ENCODE measurements at regions not wholly inside any gene's neighbourhood (a gene's known extent, or its start where the extent isn't known, plus 50 kb on each side); places are given as distances from the start of the nearest gene placed in this dataset.
"Not testable (repeated sequence)": the region's sequence is repeated elsewhere in the genome, so short reads cannot be mapped to it uniquely, and the experiment has no call there.

- no peak for TF ChIP-seq CTCF (IDR thresholded peaks at IDR 0.05; ENCODE audit: insufficient read depth, low read length, poor library complexity, severe bottlenecking)
- no peaks in the 10 kb centered on the region for H3K27me3 ChIP-seq (replicated peaks; ENCODE audit: control insufficient read depth, insufficient read depth, low read length)
- no peak for DNase-seq (ENCODE audit: extremely low read depth, insufficient read length)
- no peak overlapping the region for H3K4me3 ChIP-seq (replicated peaks; ENCODE audit: low read depth, low read length)
- H3K36me3 ChIP-seq (ENCODE audit: control insufficient read depth, insufficient read depth, low read length), result no peaks in the 10 kb centered on the region
Observed at GRCh38 chr12:30531731-30532678, 163.7 kb downstream of the IPO8 start.

GRCh38 chr12:30529489-30530269, 166.0 kb downstream of the IPO8 start:
- TF ChIP-seq CTCF (IDR thresholded peaks at IDR 0.05; ENCODE audit: insufficient read depth, low read length, poor library complexity, severe bottlenecking), result no peak
- DNase-seq (ENCODE audit: extremely low read depth, insufficient read length), result no peak
- Histone ChIP-seq H3K4me3 (replicated peaks; ENCODE audit: low read depth, low read length) (no peak overlapping the region), H3K27me3 (replicated peaks; ENCODE audit: control insufficient read depth, insufficient read depth, low read length) (no peaks in the 10 kb centered on the region), H3K36me3 (ENCODE audit: control insufficient read depth, insufficient read depth, low read length) (no peaks in the 10 kb centered on the region)

GRCh38 chr12:30525171-30525570, 170.5 kb downstream of the IPO8 start:
- Histone ChIP-seq H3K27me3 (replicated peaks; ENCODE audit: control insufficient read depth, insufficient read depth, low read length) (no peaks in the 10 kb centered on the region), H3K4me3 (replicated peaks; ENCODE audit: low read depth, low read length) (no peak overlapping the region), H3K36me3 (ENCODE audit: control insufficient read depth, insufficient read depth, low read length) (no peaks in the 10 kb centered on the region)
- no peak for DNase-seq (ENCODE audit: extremely low read depth, insufficient read length)
- no peak for TF ChIP-seq CTCF (IDR thresholded peaks at IDR 0.05; ENCODE audit: insufficient read depth, low read length, poor library complexity, severe bottlenecking)

GRCh38 chr12:30520285-30520684, 175.4 kb downstream of the IPO8 start:
- not testable (repeated sequence) for H3K36me3 ChIP-seq (ENCODE audit: control insufficient read depth, insufficient read depth, low read length); H3K4me3 ChIP-seq (replicated peaks; ENCODE audit: low read depth, low read length); H3K27me3 ChIP-seq (replicated peaks; ENCODE audit: control insufficient read depth, insufficient read depth, low read length); DNase-seq (ENCODE audit: extremely low read depth, insufficient read length)

GRCh38 chr12:30519535-30519934, 176.1 kb downstream of the IPO8 start:
- TF ChIP-seq CTCF (IDR thresholded peaks at IDR 0.05; ENCODE audit: insufficient read depth, low read length, poor library complexity, severe bottlenecking), result no peak
- DNase-seq (ENCODE audit: extremely low read depth, insufficient read length), result no peak
- no peaks in the 10 kb centered on the region for H3K27me3 ChIP-seq (replicated peaks; ENCODE audit: control insufficient read depth, insufficient read depth, low read length)
- H3K36me3 ChIP-seq (ENCODE audit: control insufficient read depth, insufficient read depth, low read length), result no peaks in the 10 kb centered on the region
- H3K4me3 ChIP-seq (replicated peaks; ENCODE audit: low read depth, low read length), result no peak overlapping the region

- TF ChIP-seq CTCF (IDR thresholded peaks at IDR 0.05; ENCODE audit: insufficient read depth, low read length, poor library complexity, severe bottlenecking), result no peak
- Histone ChIP-seq H3K27me3 (replicated peaks; ENCODE audit: control insufficient read depth, insufficient read depth, low read length) (no peaks in the 10 kb centered on the region), H3K36me3 (ENCODE audit: control insufficient read depth, insufficient read depth, low read length) (no peaks in the 10 kb centered on the region), H3K4me3 (replicated peaks; ENCODE audit: low read depth, low read length) (no peak overlapping the region)
- no peak for DNase-seq (ENCODE audit: extremely low read depth, insufficient read length)
Observed at GRCh38 chr12:30517320-30517719, 178.3 kb downstream of the IPO8 start.
